GM21515 (cell line): ENCODE measurements at regions not wholly inside any gene's neighbourhood (a gene's known extent, or its start where the extent isn't known, plus 50 kb on each side); places are given as distances from the start of the nearest gene placed in this dataset.

Source experiments
- ATAC-seq: cut with Tn5 transposase; IDR thresholded peaks from one replicate; pipeline ENCODE4 v1.9.1; 2021; ENCODE audit not compliant: unreplicated experiment

DNA sequence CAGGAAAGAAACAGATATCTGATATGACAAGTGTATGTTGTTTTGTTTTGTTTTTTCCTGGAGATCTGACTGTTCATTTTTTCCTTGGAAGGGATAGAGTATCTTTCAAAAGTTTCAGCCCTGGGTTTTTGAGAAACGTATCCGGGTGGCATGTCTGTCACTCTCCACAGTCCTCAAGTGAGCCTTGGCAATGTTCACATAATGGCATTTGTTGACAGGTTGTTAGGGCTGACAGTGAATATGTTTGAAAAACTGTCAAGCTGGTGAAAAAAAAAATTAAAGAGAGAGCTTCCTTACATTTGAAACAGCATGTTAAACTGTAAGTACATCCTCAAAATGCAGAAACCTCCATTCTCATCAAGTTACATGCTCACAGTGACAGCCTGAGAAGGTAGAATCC is 113.0 kb upstream of the DYNLRB2 start:
- ATAC-seq = no peak

DNA sequence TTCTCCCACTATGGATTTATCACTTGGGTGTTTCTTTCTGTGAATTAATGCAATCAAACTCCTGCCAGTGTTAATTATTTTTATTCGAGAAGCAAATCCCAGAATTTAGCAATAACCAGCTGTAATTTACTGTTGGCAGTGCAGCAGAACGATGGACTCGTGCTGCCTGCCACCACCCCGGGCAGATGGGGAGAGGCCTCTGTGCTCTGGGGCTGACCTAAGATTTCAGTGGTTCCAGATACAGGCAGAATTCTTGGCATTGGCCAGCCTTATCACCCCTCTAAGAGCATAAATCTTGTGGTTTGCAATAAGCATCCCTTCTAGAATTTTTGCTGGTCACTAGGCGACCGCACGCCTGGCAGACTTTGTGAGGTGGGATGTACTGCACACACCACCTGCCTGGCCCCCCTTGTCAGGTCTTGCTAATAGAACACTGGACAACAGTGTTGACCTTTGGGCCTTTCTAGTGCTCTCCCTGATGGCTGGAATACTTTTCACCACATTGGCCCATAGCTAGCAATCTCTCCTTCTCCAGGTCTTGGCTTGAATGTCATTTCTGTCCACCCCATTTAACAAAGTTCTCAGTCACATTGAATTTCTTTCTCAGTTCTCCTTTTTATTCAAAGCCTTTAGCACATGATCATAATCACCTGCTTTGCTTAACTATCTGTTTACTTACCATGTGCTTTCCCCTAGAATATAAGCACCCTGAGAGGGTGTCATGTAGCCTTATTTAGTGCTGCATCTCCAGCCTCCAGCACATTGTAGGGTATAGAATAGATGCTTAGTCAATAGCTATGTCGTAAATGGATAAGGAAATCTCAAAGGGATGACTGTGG is 122.1 kb upstream of the DYNLRB2 start:
- ATAC-seq = no peak

DNA sequence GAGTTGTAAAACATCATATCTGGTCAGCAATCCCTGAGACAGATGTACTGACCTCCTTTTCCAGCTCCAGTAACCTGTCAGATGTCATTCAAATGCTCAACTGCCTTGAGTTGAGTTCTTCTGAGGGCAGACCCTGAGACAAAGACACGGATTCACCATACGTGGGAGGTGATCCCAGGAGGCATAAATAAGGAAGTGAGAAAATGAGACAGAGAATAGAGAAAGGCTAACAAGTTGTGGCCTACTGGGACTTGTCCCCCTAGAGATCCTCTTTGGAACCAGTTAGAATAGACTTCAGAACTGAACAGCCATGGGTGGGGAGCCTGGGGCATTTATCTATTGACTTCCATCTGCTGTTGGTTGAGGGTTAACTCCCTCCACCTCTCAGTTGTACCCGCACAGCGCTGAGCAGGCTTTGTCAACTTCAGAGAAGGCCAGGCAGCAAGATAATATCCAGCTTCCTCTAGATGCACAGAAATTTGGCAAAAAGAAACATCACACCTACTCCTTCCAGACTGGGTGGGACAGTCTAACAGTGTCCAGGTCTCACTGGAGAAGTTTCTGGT is 123.0 kb upstream of the DYNLRB2 start:
- ATAC-seq = no peak

DNA sequence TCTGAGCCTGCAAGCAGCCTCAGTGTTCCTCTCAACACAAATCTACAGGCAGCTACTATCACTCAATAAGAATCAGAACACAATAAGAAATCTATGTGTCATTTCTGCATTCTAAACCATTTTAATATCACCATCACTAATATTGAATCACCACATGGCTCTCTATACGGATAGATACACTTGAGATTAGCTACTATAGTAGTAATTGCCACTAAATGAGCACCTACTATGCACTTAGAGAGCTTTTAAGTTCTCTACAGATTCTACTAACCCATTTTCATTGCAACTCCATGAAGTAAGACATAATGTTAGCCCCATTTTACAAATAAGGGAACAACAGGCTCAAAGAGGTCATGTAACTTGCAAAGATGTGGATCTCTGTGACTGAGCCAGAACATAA is 132.8 kb upstream of the DYNLRB2 start:
- ATAC-seq = no peak

DNA sequence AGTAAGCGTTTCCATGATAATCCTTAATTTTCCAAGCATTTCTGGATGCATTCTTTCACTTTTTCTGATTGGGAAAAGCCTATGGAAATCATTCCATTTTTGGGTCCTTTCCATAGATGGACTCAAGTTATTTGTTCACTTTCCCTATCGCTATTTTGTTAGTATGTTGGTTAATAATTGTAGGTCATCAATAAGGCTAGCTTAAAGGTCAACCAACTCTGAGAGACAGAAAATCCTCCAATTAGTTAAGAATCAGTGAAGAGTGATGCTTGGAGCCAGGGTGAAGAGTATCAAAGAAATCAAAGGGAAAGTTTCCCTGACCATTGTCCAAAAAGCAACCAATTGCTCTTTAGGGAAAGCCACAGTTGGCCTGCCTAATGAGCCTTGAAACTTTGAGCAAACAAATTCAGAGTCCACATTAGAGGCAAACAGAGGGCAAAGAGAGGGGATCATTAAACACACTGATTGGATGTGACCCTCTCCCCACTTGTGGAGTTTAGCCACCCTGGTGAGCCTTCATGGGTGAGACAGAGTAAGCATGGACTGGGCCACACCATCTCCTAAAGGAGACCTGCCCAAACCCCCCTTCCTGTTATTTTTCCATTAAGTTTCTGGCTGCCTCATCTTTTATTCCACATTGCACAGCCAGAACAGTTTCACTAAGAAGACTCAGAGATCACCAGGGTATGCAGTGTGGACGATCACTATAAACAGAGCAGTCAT is 133.4 kb upstream of the DYNLRB2 start:
- no peak for ATAC-seq

DNA sequence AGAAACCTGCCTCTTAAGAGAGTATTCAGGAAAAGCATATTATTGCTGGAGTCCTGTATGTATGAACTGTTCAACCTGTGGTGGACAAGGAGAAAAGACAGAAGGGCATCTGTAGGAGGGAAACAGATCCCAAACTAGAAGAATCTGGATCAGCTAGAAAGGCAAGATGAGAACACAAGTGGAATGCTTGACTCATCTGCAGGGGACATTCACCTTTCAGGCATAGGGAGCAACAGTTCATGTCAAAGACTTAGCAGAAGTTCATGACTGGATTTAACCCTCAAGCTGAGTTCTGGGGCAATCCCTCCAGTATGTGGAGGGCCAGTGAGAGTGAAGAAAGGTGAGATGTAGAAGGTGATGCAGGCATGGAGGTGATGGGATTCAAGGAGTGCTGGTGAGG is 135.9 kb upstream of the DYNLRB2 start:
- ATAC-seq = no peak

DNA sequence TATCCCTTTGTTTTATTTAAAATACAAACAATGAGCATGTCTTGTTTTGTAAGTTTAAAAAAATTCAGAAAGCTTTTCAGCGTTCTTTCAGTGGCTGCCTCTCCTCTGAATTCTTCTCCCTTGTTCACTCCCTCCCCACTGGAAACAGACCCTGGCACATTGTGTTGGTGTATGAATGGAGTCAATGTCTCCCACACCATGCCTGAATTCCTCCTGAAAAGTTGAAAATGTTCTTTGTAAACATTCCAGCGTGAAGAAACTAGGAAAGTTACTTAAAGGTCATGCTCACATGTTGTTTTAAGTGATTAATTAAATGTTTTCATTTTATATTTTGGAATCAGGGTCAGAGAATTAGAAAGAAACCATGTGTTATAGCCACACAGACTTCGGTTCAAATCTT is 136.9 kb upstream of the DYNLRB2 start:
- ATAC-seq = no peak

DNA sequence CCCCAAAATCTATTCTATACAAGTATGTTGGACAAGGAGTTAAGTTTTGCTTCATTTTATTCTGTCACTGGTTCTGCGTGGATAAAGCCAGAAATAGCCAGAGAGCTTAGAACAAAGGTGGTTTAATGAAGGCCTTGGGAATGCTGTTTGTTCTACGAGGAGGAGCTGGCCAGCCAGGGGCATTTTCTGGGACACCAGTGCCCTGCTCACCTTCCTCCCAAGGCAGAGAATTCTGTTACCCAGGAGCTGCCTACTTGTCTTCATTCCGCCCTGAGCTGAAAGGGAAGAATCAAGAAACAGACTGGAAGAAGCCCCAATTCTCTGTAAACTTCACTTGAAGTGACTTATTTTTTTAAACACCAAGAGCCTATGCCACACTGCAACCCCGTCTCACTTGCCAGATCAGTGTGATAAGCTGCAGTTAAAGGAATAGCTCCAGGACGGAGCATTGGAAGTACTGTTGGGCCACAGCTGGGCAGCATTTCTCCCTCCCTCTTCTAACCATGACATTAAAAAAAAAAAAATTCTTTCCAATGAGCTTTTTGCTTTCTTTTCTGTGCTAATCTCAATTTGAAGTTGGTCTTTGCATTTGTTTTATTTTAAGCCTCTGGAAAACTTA is 149.8 kb upstream of the DYNLRB2 start:
- ATAC-seq = no peak

DNA sequence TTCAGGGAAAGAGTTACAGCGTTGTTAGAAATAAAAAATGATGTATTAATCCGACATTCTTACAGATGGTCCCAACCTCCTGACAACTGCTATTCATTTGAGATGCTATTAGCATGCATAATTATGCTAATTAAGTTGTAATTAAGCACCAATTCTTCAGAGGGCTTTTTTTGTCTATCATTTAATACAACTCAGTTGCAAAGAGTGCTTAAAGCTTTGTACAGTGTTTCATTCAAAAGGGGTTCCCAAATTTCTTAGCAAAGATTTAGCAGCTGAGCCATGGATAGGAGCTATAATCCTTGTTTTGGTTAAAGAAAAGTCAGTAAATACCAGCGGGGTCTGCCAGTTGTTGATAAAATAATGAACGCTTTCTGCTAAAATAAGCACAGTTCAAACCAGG is 150.7 kb upstream of the DYNLRB2 start:
- no peak for ATAC-seq

DNA sequence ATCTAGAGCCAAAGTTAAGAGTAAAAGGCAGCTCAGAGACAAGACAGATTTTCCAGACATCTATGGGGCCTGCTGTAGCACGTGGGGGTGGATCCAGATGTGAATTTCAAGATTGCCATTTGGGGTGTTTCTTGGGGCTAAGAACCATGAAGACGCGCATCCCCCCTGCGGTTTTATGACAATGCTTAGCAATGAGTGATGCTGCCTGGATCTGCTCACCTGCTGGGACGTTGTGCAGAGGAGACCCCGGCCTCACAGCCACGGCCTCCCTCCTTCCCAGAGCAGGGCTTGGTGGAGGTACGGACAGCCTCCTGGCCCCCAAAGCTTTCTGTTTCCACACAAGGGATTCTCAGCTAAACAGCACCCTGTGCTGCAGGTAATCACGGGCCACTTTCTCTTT is 151.5 kb upstream of the DYNLRB2 start:
- ATAC-seq = no peak

DNA sequence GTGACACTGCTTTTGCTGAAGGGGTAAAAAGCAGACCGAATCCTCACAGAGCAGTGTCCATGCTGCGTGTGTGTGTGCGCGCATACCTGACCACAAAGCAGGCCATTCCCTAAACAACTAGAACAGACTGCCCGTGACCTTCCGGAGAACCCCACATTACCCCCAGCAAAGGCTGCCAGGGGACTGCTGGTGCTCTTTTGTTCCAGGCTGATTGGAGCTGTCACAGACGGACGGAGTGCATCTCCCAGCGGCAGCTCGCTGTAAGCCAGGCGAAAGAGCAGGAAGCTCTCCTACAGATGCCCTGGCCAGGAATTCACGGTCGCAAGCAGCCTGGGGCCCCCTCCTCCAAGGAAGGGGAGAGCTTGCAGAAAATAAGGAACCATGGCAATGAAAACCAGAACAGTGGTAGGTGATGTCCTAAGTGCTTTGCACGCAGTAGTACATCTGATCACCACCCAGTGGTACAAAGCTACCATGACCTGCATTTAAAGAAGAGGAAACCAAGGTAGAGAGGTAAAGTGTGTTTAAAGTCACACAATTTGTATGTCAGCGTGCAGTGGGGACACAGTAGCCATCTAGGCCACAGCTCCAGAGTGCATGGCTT is 153.4 kb upstream of the DYNLRB2 start:
- ATAC-seq = no peak

DNA sequence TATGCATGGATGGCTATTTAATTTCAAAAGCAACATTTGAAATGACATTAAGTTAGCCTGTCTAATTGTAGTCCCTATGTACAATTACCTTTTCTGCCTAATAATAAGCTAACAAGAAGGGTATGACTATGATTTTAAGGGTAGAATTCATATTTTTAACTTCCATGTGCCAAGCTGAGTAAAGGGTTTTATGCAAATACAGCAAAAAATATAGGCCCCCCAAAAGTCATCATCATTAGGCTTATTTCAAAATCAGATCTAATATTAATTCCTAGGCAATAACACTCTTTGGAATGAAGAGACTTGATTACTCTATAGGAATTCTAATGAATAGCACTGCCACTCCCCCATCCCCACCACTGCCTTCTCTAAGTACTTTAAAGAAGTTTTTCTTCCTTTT is 155.9 kb upstream of the DYNLRB2 start:
- ATAC-seq = no peak

DNA sequence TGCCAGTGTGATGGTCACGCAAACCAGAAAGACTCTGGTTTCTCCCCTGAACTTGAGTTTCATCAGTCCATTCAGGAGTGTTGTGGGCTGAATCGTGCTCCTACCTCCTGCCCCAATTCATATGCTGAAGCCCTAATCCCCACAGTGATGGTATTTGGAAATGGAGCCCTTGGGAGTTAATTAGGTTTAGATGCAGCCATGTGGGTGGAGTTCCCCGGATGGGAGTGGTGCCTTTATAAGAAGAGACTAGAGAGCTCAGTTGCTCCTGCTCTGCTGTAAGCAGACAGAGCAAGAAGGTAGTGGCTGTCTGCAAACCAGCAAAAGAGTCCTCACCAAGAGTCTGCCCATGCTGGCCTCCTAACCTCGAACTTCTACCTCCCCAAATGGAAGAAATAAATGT is 160.3 kb upstream of the DYNLRB2 start:
- no peak for ATAC-seq

DNA sequence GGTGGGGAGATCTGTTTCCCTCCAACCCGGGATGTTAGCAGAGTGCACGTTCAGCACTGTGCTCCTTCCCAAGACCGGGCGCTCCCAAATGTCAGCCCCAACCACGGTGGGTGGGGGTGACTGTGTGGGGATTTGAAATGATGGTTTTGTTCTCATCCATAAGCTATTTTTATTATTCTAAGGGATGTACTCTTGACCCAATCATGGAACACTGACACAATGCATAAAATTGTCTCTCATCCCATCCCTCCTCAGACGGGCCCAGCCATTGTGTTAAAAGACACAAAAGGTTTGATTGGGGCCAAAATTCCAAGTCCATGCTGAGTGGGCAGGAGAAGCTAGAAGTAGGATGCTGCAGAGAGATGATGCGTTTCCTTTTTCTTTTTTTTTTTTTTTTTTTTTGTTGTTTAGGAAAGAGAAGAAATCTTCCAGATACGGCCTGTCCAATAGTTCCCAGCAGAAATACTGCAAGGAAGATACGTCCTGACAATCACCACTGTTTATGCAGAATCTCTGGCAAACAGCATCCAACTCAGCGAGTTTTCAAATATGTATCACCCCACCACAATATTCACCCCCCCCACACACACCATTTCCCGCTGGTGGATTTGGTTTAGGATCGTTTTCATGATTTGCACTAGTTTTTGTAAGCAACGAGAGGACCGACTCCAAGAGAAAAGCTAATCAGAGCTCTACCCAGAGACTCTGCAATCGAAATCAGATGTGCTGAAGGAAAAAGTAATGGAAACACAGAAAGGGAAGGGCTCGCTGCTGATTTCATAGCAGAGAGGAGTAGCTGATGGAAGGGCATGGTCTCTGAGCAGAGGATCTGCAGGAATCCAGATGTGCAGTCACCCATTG is 163.5 kb upstream of the DYNLRB2 start:
- ATAC-seq = no peak

DNA sequence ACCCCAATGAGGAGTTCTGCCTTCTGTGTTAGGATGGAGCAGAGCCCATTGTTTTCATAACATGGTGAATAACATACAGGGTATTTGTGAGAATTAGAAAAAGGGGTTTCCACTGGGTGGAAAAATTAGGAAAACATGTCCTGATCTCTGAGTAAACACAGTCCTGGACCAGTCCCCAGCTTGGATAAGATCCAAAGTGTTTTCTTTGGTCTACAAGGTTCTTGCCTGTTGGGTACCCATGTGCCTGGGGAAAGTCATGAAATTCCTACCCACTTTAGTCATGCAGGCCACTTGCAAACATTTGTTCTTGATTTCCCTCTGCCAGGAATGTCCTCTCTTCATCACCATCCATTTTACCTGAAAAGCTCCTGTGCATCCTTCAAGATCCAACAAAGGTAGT is 164.8 kb upstream of the DYNLRB2 start:
- no peak for ATAC-seq

DNA sequence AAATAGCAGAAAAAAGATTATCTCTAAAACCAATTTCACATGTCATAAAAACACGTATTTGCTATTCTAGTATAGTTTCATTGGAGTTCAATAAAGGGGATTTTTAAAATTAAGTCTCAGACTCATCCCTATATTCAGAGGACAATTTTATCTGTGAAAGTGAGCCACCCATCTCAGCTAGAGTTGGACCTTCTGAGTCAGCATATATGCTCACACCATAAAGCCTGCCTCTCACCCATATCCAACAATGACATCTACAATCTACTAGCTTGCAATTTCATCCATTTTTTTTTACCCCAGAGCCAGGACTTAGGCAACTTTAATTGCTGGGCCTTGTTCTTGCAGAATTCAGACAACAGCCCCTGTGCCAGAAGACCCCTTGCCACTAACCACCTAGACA is 165.3 kb upstream of the DYNLRB2 start:
- no peak for ATAC-seq

DNA sequence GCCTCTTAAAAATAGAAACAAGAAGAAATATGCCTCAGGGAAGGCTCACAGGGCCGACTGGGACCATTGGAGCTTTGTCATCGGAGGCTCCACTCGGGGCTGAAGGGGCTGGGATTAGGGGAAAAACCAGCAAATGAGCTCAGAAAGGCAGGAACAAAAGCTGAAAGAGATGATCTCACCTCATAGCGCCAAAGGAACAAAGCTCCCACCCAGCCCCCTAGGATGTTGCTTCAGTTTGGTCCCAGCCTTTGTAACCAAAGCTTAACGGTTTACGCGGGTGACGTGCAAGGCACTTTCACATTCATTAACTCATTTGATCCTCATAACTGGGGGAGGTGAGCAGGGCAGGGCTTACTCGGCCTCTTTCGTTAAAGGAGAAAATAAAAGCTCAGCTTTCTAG is 168.5 kb upstream of the DYNLRB2 start:
- no peak for ATAC-seq

DNA sequence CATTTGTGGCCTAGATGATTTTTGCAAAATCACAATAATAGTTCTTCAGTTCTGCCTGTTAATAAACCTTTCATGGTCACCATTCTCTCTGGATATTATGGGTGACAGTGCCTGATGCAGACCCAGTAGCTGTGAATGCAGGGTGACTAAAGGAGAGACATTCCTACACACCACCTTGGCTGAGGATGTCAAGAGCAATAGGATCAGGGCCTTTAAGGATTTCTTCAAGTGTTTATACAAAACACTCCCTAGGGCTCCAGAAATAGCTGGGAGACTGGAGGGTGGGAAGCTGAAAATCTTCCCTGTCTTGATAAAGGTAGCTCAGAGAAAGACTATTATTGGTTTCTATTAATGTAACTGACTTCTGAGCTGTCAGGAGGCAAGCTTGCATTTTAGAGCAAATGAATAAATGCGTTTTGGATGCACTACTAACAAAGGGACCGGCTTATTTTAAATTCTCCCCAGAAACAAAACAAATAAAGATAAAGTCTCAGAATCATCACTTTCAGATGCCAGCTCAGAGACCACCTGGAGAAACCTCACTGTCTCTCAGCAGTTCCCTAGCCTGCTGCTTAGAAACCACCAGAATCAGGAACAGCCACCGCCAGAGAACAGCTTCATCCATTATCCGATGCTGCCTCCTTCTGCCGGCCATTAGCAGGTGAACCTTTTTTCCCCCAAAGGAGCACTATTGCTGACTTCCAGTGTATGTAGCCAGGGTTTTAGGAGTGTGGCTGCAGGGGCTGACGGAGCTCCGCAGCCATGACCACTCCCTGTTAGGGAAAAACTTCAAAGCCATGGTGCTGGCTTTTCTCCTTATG is 171.4 kb upstream of the DYNLRB2 start:
- ATAC-seq = no peak

DNA sequence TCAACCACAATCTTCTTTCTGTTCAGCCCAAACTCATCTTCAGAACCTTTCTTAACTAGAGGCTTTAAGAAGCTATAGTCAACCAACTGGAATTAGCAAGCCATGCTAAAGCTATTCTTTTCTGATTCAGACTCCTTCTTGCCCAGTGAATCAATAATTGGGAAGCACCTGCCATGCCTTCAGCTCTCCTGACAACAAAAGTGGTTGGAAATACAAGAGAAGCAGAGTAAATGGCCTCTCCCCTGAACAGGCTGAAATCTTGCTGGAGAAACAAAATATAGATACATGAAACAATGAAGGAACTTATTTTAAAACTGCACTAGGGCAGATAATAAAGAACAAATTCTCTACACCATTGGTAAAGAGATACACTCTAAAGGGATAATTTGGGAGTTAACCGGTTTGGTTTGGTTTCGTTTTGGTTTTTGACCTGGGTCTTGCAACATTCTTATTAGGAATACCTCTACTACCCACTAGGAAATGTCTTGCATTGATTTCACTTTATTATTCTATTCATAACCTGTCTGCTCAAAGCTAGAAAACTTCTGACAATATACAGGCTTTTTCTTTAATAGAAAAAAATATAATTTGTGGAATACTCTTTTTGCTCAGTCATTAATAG is 173.6 kb upstream of the DYNLRB2 start:
- ATAC-seq = no peak
